ENCODE measurements at regions not wholly inside any gene's neighbourhood (a gene's known extent, or its start where the extent isn't known, plus 50 kb on each side); places are given as distances from the start of the nearest gene placed in this dataset.

- TF ChIP-seq CTCF (conservative IDR thresholded peaks at IDR 0.05) (no peak), ZFX (IDR thresholded peaks at IDR 0.05) (no peak)
Observed at GRCh38 chr18:4557502-4557901, 102.4 kb upstream of the DLGAP1 start.

Data from C4-2B (cell line).